A673 (cell line): ENCODE measurements at regions not wholly inside any gene's neighbourhood (a gene's known extent, or its start where the extent isn't known, plus 50 kb on each side); places are given as distances from the start of the nearest gene placed in this dataset.

Experiments
- BruUV-seq: library from RNA; stranded (reverse); fragments of 400-500 nt; replicated peaks from 2 replicates; lab custom pipeline; 2021; lab: Mats Ljungman, UMichigan
- CTCF ChIA-PET: fragments of 300-600 bp; sonication (Branson Sonifier 250); formaldehyde crosslinking; loops from one replicate; lab custom pipeline; 2022; ENCODE audit warnings: antibody characterized with exemption; lab: Charles Lee
- POLR2A ChIA-PET: fragments of 300-600 bp; sonication (Branson Sonifier 250); formaldehyde crosslinking; loops from one replicate; lab custom pipeline; 2022; ENCODE audit warnings: antibody characterized with exemption; ENCODE audit not compliant: low non-redundant PET; lab: Charles Lee
- DNase-seq: peaks from one replicate; pipeline ENCODE4 v3.0.0-alpha.2; 2015; ENCODE audit warnings: low spot score
- H3K27ac ChIP-seq: fragments of 200-600 bp; sonication (generic); 2 replicates; pipeline ENCODE4 v1.5.1; 2016; ENCODE audit warnings: mixed run types, low read depth, mild to moderate bottlenecking, mixed read lengths, antibody characterized with exemption, low read length; ENCODE audit not compliant: poor library complexity, severe bottlenecking
- H3K27me3 ChIP-seq: fragments of 200-600 bp; sonication (generic); replicated peaks from 2 replicates; pipeline ENCODE4 v1.6.1; 2017; ENCODE audit warnings: mixed run types, low read depth, mild to moderate bottlenecking, mixed read lengths, antibody characterized with exemption, low read length; ENCODE audit not compliant: insufficient read depth, poor library complexity
- H3K36me3 ChIP-seq: fragments of 200-600 bp; sonication (generic); 2 replicates; pipeline ENCODE4 v1.6.1; 2016; ENCODE audit warnings: mixed run types, mild to moderate bottlenecking, mixed read lengths, antibody characterized with exemption, low read length; ENCODE audit not compliant: insufficient read depth, poor library complexity, severe bottlenecking
- H3K4me1 ChIP-seq: fragments of 200-600 bp; sonication (generic); 2 replicates; pipeline ENCODE4 v1.6.1; 2017; ENCODE audit warnings: mixed run types, mild to moderate bottlenecking, mixed read lengths, antibody characterized with exemption, low read length; ENCODE audit not compliant: insufficient read depth, poor library complexity, severe bottlenecking
- H3K4me3 ChIP-seq: fragments of 200-600 bp; sonication (generic); 2 replicates; pipeline ENCODE4 v1.5.1; 2016; ENCODE audit warnings: low read depth, mixed run types, mild to moderate bottlenecking, mixed read lengths, low read length; ENCODE audit not compliant: poor library complexity, severe bottlenecking
- H3K9me3 ChIP-seq: fragments of 200-600 bp; sonication (generic); 2 replicates; pipeline ENCODE4 v1.6.1; 2016; ENCODE audit warnings: mixed run types, low read depth, mild to moderate bottlenecking, mixed read lengths, antibody characterized with exemption, low read length; ENCODE audit not compliant: poor library complexity, severe bottlenecking
- CTCF ChIP-seq: fragments of 300-800, 200-600 bp; sonication (generic); conservative IDR thresholded peaks from 2 replicates; pipeline ENCODE4 v1.5.1; 2017; ENCODE audit warnings: low read depth, mild to moderate bottlenecking, antibody characterized with exemption, low read length, moderate library complexity, mixed read lengths
- EZH2 ChIP-seq: fragments of 200-600 bp; sonication (generic); IDR thresholded peaks from 2 replicates; pipeline ENCODE4 v1.6.1; 2017; ENCODE audit warnings: borderline replicate concordance, low read depth, mild to moderate bottlenecking, mixed read lengths, antibody characterized with exemption, low read length; ENCODE audit not compliant: poor library complexity, severe bottlenecking
- intact Hi-C: fragments of 100-400 bp; cut with micrococcal nuclease; formaldehyde crosslinking; loops from one replicate; pipeline ENCODE4 v1.10.0; 2022; ENCODE audit not compliant: unreplicated experiment

DNA sequence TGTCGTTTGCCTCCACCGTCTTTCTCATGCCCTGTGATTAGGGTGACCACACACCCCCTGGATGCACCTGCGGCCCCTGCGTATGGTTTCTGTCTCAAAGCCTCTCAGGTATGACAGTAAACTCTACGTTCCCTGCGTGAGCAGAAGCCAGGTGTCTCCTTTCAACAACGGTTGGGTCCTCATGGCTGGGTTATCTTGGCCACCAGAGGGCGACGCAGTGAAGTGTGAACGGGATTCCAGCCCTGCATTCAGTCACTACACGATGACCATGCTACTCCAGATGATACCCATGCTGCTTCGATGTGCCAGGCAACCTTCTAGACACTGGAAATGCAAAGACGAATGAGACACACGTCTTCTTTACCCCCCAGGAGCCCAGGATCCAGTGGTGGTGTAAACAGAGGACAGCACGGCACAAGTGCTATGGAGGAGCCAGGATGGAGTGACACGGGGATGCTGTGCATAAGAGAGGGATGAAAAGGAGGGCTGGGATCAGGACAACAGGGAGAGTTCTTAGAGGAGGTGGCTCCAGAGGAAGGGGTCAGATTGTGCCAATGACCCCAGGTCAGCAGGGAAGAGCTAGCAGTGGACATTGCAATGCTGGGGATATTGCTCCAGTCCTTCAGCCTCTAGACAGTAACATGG lies 228.1 kb upstream of the PFKP start:
- H3K4me1 ChIP-seq = no peaks in the 10 kb centered on the region
- no peaks in the 10 kb centered on the region for H3K36me3 ChIP-seq
- H3K4me3 ChIP-seq = no peak overlapping the region
- CTCF ChIA-PET = no interaction called here
- H3K27ac ChIP-seq = no peak overlapping the region
- intact Hi-C loops = loop anchor here (1.0 kb wide), 2 partner anchors 139 to 204 kb away; no protein-coding TSS in a partner anchor
- POLR2A ChIA-PET = no interaction called here
- peak; percentile 71 for DNase-seq
- H3K9me3 ChIP-seq = no peaks in the 10 kb centered on the region
- TF ChIP-seq EZH2 = no peak
- TF ChIP-seq CTCF = peak; percentile 89
- no peaks in the 10 kb centered on the region for H3K27me3 ChIP-seq
- no TSS peak for BruUV-seq

DNA sequence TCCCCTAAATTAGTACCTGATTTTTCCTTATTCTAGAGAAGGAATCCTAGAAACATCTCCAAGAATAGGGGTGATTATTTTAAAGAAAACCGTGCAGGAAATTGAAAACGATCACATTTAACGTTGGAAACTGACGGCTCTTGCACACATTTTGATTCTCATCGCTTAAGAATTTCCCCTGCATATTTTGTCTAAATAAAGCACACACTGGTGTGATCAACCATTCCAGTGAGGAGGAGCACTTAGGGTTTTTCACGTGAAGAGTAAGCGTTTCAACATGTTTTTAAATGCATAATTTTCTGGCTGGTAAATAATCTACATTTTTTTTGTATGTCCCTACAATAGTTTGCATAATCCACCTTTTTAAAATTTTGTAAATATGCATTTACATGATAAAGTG lies 229.7 kb upstream of the PFKP start:
- Histone ChIP-seq H3K36me3 (no peaks in the 10 kb centered on the region), H3K4me3 (no peak overlapping the region), H3K4me1 (no peaks in the 10 kb centered on the region), H3K27ac (no peak overlapping the region), H3K9me3 (no peaks in the 10 kb centered on the region), H3K27me3 (no peaks in the 10 kb centered on the region)
- BruUV-seq = no TSS peak
- CTCF ChIA-PET = interaction anchor here (0.6 kb wide), 1 partner anchor 219 kb away, joined by 3 read pairs; no protein-coding TSS in a partner anchor
- POLR2A ChIA-PET = no interaction called here
- TF ChIP-seq CTCF (no peak), EZH2 (no peak)
- DNase-seq = no peak
- intact Hi-C loops = no loop called here

DNA sequence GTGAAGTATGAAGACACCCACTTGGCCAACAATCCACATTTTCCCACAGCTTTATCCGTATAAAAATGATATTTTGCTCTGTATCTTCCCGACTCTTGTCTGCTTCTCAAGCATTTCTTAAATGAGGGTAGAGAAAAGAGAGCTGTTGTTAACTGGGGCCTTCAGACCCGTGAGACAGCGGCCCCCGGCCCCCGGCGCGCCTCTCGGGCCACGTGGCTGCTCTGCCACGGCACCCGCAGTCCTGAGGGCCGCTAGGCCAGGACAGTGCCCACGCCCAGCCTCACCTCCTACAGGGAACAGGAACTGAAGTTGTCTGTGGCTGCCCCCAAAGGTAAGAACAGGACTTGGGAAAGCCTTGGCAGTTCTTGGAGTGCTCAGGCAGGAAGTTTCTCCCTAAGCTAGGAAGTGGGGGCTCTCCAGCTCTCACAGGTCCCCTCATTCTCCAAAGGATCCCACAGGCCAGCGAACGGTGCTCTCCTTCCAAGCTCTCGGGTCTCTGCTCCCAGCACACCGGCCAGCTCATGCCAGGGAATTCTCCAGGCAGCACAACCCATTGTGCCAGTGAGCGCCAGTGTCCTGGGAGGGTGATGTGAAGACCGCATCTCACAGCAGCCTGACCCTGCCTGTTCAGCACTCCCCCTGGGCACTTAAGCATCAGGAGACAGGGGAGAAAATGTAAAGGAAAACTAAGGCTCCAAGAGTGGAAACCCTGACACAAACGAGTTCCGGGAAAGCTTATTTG lies 230.3 kb upstream of the PFKP start:
- no peaks in the 10 kb centered on the region for H3K9me3 ChIP-seq
- no peaks in the 10 kb centered on the region for H3K27me3 ChIP-seq
- intact Hi-C loops = no loop called here
- no peak for DNase-seq
- POLR2A ChIA-PET = no interaction called here
- TF ChIP-seq EZH2 (no peak), CTCF (no peak)
- H3K4me3 ChIP-seq = no peak overlapping the region
- CTCF ChIA-PET = no interaction called here
- BruUV-seq = no TSS peak
- no peaks in the 10 kb centered on the region for H3K36me3 ChIP-seq
- H3K27ac ChIP-seq = no peak overlapping the region
- H3K4me1 ChIP-seq = no peaks in the 10 kb centered on the region
